ENCODE measurements at regions not wholly inside any gene's neighbourhood (a gene's known extent, or its start where the extent isn't known, plus 50 kb on each side); places are given as distances from the start of the nearest gene placed in this dataset.
"Not testable (repeated sequence)": the region's sequence is repeated elsewhere in the genome, so short reads cannot be mapped to it uniquely, and the experiment has no call there.

GRCh38 chr10:85379338-85379737 lies 987.3 kb downstream of the GRID1 start:
- 92 to 97% methylated on average over 3 of the region's 3 CpGs for WGBS, 2 donors
- TF ChIP-seq POLR2A (IDR thresholded peaks at IDR 0.05) (no peak), CTCF (IDR thresholded peaks at IDR 0.05) (no peak)
- no peak overlapping the region for H3K4me3 ChIP-seq (ENCODE audit: low read depth, poor library complexity, severe bottlenecking)
- DNase-seq (ENCODE audit: low spot score in 2 of 2), result no peak
- intact Hi-C loops (cut with DNase I; ENCODE audit: low total_unique reads), result no loop called here

- intact Hi-C loops (cut with DNase I; ENCODE audit: low total_unique reads), result no loop called here
- no peak for DNase-seq (ENCODE audit: low spot score in 2 of 2)
- H3K4me3 ChIP-seq (ENCODE audit: low read depth, poor library complexity, severe bottlenecking), result no peak overlapping the region
- TF ChIP-seq CTCF (IDR thresholded peaks at IDR 0.05) (no peak), POLR2A (IDR thresholded peaks at IDR 0.05) (no peak)
- 14 to 36% methylated on average over 1 of the region's 1 CpG for WGBS, 2 donors
These were observed 965.5 kb downstream of the GRID1 start for GRCh38 chr10:85400981-85401695.

- TF ChIP-seq POLR2A (IDR thresholded peaks at IDR 0.05), result no peak
- no peak for TF ChIP-seq CTCF (IDR thresholded peaks at IDR 0.05)
- WGBS, 2 donors, result 50 to 63% methylated on average over 1 of the region's 1 CpG
- intact Hi-C loops (cut with DNase I; ENCODE audit: low total_unique reads), result no loop called here
- no peak overlapping the region for H3K4me3 ChIP-seq (ENCODE audit: low read depth, poor library complexity, severe bottlenecking)
- no peak for DNase-seq (ENCODE audit: low spot score in 2 of 2)
These were observed 964.1 kb downstream of the GRID1 start for GRCh38 chr10:85402541-85402940.

- intact Hi-C loops (cut with DNase I; ENCODE audit: low total_unique reads), result no loop called here
- WGBS, 2 donors, result 69 to 74% methylated on average over 3 of the region's 3 CpGs
- TF ChIP-seq CTCF (IDR thresholded peaks at IDR 0.05) (no peak), POLR2A (IDR thresholded peaks at IDR 0.05) (no peak)
- DNase-seq (ENCODE audit: low spot score in 2 of 2), result no peak
- no peak overlapping the region for H3K4me3 ChIP-seq (ENCODE audit: low read depth, poor library complexity, severe bottlenecking)
These were observed 959.5 kb downstream of the GRID1 start for GRCh38 chr10:85407088-85407487.

GRCh38 chr10:85408388-85408787 lies 958.2 kb downstream of the GRID1 start:
- intact Hi-C loops (cut with DNase I; ENCODE audit: low total_unique reads), result no loop called here
- DNase-seq (ENCODE audit: low spot score in 2 of 2), result no peak
- 93 to 94% methylated on average over 3 of the region's 3 CpGs for WGBS, 2 donors
- TF ChIP-seq POLR2A (IDR thresholded peaks at IDR 0.05) (no peak), CTCF (IDR thresholded peaks at IDR 0.05) (no peak)
- H3K4me3 ChIP-seq (ENCODE audit: low read depth, poor library complexity, severe bottlenecking), result no peak overlapping the region

- DNase-seq (ENCODE audit: low spot score in 2 of 2); intact Hi-C loops (cut with DNase I; ENCODE audit: low total_unique reads); H3K4me3 ChIP-seq (ENCODE audit: low read depth, poor library complexity, severe bottlenecking): not testable (repeated sequence)
- 67 to 72% methylated on average over 3 of the region's 3 CpGs for WGBS, 2 donors
These were observed 956.0 kb downstream of the GRID1 start for GRCh38 chr10:85410586-85410985.

Data from lower leg skin (tissue), 4 donors.